IMR-90 (cell line): ENCODE measurements at regions not wholly inside any gene's neighbourhood (a gene's known extent, or its start where the extent isn't known, plus 50 kb on each side); places are given as distances from the start of the nearest gene placed in this dataset.

Experiments
- CTCF ChIP-seq: conservative IDR thresholded peaks from 2 replicates; pipeline ENCODE4 v1.5.1; 2012; ENCODE audit warnings: mild to moderate bottlenecking, low read depth, low read length, improper control_type of control experiment
- ELK1 ChIP-seq: fragments of 150-350 bp; IDR thresholded peaks from 2 replicates; pipeline ENCODE4 v1.6.1; 2016; ENCODE audit warnings: low read depth, mild to moderate bottlenecking, low read length, moderate library complexity, borderline replicate concordance
- MAFK ChIP-seq: IDR thresholded peaks from 2 replicates; pipeline ENCODE4 v1.6.1; 2012; ENCODE audit warnings: low read depth, low read length, improper control_type of control experiment
- RAD21 ChIP-seq: IDR thresholded peaks from 2 replicates; pipeline ENCODE4 v1.6.1; 2012; ENCODE audit warnings: low read length, improper control_type of control experiment
- RFX5 ChIP-seq: IDR thresholded peaks from 2 replicates; pipeline ENCODE4 v1.8.0; 2012; ENCODE audit warnings: low read depth, mild to moderate bottlenecking, low read length, moderate library complexity
- SMC3 ChIP-seq: fragments of 150-350 bp; IDR thresholded peaks from 2 replicates; pipeline ENCODE4 v1.6.1; 2016; ENCODE audit warnings: low read depth, mild to moderate bottlenecking, antibody characterized with exemption, low read length, moderate library complexity

- TF ChIP-seq ELK1 (no peak), CTCF (no peak), RAD21 (no peak), SMC3 (no peak), MAFK (no peak), RFX5 (no peak)
These were observed 76.6 kb upstream of the LRRC4C start for GRCh38 chr11:41536021-41536568.
